Fibroblast of lung (primary cell): ENCODE measurements at regions not wholly inside any gene's neighbourhood (a gene's known extent, or its start where the extent isn't known, plus 50 kb on each side); places are given as distances from the start of the nearest gene placed in this dataset.

Experiments
- DNase-seq, 2 donors: peaks; one replicate each; pipeline versions ENCODE4 v3.0.0 to v3.0.0-alpha.2; 2010; ENCODE audit warnings: low read depth in 2 of 2
- H2AFZ ChIP-seq: 2 replicates; pipeline ENCODE4 v1.5.1; 2012; ENCODE audit warnings: low read length, control low read depth, inconsistent platforms
- H3K27ac ChIP-seq: 2 replicates; pipeline ENCODE4 v1.5.1; 2011; ENCODE audit warnings: low read length, control low read depth; ENCODE audit not compliant: insufficient read depth
- H3K27me3 ChIP-seq: 2 replicates; pipeline ENCODE4 v1.5.1; 2011; ENCODE audit warnings: mild to moderate bottlenecking, low read length; ENCODE audit not compliant: control insufficient read depth, insufficient read depth
- H3K36me3 ChIP-seq: 2 replicates; pipeline ENCODE4 v1.5.1; 2011; ENCODE audit warnings: low read length; ENCODE audit not compliant: control insufficient read depth, insufficient read depth
- H3K4me1 ChIP-seq: 2 replicates; pipeline ENCODE4 v1.5.1; 2011; ENCODE audit warnings: low read length; ENCODE audit not compliant: control insufficient read depth, insufficient read depth; ENCODE audit errors: extremely low read depth
- H3K4me2 ChIP-seq: 2 replicates; pipeline ENCODE4 v1.5.1; 2011; ENCODE audit warnings: low read length, control low read depth; ENCODE audit not compliant: insufficient read depth; ENCODE audit errors: extremely low read depth
- H3K4me3 ChIP-seq, 4 experiments: fragments of 200-600 bp in 1 of 4; sonication (generic) in 1 of 4; replicated peaks in 1 of 4; 2 replicates each; pipeline ENCODE4 v1.5.1; 2011 to 2016; ENCODE audit warnings: low read length in 4 of 4, low read depth in 3 of 4, mild to moderate bottlenecking in 3 of 4, control low read depth in 2 of 4, inconsistent platforms in 1 of 4, mixed read lengths in 1 of 4; ENCODE audit not compliant: insufficient read depth in 1 of 4; ENCODE audit errors: control extremely low read depth in 1 of 4
- H3K79me2 ChIP-seq: 2 replicates; pipeline ENCODE4 v1.5.1; 2012; ENCODE audit warnings: mild to moderate bottlenecking, low read length, inconsistent platforms; ENCODE audit not compliant: control insufficient read depth, insufficient read depth
- H3K9ac ChIP-seq: 2 replicates; pipeline ENCODE4 v1.5.1; 2011; ENCODE audit warnings: mild to moderate bottlenecking, low read length, control low read depth; ENCODE audit not compliant: insufficient read depth
- H3K9me3 ChIP-seq: 2 replicates; pipeline ENCODE4 v1.5.1; 2012; ENCODE audit warnings: low read depth, low read length; ENCODE audit not compliant: control insufficient read depth, insufficient read depth
- H4K20me1 ChIP-seq: 2 replicates; pipeline ENCODE4 v1.5.1; 2011; ENCODE audit warnings: low read length; ENCODE audit not compliant: control insufficient read depth, insufficient read depth; ENCODE audit errors: extremely low read depth
- EZH2 ChIP-seq: IDR thresholded peaks from 2 replicates; pipeline ENCODE4 v1.5.1; 2012; ENCODE audit warnings: low read length, control low read depth, mild to moderate bottlenecking; ENCODE audit errors: missing control alignments
- TF ChIP-seq, protein P1 (sequence below), 2 donors: IDR thresholded peaks in 1 of 2; conservative IDR thresholded peaks in 1 of 2; 1 replicate in 1 of 2; 2 replicates in 1 of 2; pipeline ENCODE4 v1.5.1; 2011 to 2012; ENCODE audit warnings: low read length in 2 of 2, control low read depth in 1 of 2, inconsistent platforms in 1 of 2, low read depth in 1 of 2, mild to moderate bottlenecking in 1 of 2

DNA sequence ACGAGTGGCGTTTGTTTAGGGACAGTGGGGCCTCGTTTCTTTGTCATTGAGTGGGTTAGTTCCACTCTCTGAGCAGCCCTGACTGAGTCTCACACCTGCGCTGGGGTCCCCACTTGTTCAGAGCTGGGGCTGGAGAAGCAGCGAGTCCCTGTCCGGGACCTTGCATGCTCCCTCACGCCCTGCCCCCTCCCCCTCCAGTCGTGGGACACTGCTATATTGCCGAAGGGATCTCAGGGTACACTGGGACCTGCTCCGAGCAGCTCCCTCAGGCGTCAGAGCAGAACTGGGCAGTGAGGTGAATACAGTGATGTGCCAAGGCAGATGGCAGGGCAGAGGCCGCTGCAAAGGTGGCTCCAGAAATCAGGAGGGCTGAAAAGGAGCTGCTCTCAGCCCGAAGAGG lies 59.9 kb upstream of the KLF13 start:
- Histone ChIP-seq H2AFZ (no peak overlapping the region), H3K27me3 (no peaks in the 10 kb centered on the region), H3K79me2 (no peaks in the 10 kb centered on the region), H3K9ac (no peak overlapping the region), H3K27ac (no peak overlapping the region), H3K36me3 (no peaks in the 10 kb centered on the region), H3K4me3 (no peak overlapping the region), H4K20me1 (peaks cover 1% of the 10 kb centered on the region), H3K9me3 (no peaks in the 10 kb centered on the region), H3K4me2 (no peak overlapping the region), H3K4me1 (no peaks in the 10 kb centered on the region)
- no peak for TF ChIP-seq EZH2
- TF ChIP-seq, protein P1, sequence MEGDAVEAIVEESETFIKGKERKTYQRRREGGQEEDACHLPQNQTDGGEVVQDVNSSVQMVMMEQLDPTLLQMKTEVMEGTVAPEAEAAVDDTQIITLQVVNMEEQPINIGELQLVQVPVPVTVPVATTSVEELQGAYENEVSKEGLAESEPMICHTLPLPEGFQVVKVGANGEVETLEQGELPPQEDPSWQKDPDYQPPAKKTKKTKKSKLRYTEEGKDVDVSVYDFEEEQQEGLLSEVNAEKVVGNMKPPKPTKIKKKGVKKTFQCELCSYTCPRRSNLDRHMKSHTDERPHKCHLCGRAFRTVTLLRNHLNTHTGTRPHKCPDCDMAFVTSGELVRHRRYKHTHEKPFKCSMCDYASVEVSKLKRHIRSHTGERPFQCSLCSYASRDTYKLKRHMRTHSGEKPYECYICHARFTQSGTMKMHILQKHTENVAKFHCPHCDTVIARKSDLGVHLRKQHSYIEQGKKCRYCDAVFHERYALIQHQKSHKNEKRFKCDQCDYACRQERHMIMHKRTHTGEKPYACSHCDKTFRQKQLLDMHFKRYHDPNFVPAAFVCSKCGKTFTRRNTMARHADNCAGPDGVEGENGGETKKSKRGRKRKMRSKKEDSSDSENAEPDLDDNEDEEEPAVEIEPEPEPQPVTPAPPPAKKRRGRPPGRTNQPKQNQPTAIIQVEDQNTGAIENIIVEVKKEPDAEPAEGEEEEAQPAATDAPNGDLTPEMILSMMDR (conservative IDR thresholded peaks at IDR 0.05 in 1 of 2, IDR thresholded peaks at IDR 0.05 in 1 of 2; ENCODE audit: low read depth in 1 of 2, low read length in 2 of 2), result no peak
- DNase-seq, result no peak

DNA sequence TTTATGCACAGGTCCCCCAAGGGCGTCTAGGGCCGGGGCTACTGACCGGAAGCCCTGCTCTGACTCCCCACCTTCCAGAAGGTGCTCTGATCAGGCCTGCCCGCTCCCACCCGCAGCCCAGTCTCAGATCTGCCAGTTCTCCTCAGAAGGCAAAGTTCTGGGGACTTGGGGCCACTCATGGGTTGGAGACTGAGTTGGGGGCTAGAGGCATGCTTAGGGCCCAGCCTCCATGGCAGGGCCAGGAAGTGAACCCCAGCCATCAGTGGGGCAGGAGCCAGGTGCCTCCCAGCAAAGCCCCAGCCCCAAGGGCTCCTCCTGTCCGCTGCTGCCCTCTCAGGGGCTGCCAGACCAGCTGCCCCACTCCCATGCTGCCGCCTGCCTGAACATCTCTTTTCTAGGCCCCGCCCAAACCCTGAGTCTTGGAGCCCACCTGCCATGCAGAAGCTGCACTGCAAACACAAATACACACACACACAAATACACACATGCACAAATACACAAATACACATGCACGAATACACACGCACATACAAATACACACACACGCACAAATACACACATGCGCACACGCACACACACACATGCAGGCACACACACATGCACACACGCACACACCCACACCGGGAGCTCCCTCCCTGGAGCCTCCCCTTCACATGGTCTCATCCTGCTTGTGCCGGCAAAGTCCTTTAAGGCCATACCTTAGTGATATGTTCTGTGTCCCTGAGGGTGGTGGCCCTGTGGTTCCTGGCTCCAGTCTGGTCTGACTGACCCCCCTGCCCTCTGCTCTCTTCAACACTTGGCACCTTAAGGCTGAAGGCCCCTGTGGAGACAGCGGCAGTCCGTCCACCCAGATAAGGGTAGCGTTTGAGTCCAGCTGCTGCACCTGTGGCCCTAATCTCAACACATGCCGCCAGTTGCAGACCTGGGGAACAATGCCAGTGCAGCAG lies 59.2 kb upstream of the KLF13 start:
- TF ChIP-seq, protein P1 (conservative IDR thresholded peaks at IDR 0.05 in 1 of 2, IDR thresholded peaks at IDR 0.05 in 1 of 2; ENCODE audit: low read depth in 1 of 2, low read length in 2 of 2), result no peak
- TF ChIP-seq EZH2, result no peak
- Histone ChIP-seq H3K9ac (no peak overlapping the region), H3K9me3 (no peaks in the 10 kb centered on the region), H4K20me1 (peaks cover 1% of the 10 kb centered on the region), H3K4me2 (no peak overlapping the region), H2AFZ (no peak overlapping the region), H3K4me1 (no peaks in the 10 kb centered on the region), H3K36me3 (no peaks in the 10 kb centered on the region), H3K27ac (no peak overlapping the region), H3K4me3 (no peak overlapping the region), H3K27me3 (no peaks in the 10 kb centered on the region), H3K79me2 (no peaks in the 10 kb centered on the region)
- no peak for DNase-seq

DNA sequence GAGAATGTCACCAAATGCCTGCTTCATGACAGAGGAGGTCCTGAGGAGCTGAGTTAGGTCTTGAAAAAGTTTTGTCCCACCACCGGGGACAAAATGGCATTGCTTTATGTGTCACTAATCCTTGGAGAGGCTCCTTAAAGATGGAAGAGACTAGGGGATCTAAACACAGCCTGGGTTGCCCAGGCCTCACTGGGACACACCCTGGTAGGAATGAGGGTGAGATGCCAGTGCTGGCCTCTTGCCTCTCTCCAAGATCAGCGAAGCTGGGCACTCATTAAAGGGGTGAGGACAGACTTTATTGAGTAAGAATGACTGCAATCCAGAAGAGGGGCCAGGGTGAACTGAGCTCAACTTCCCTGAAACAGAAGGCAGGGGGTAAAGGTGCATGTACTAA lies 58.5 kb upstream of the KLF13 start:
- Histone ChIP-seq H3K27ac (no peak overlapping the region), H3K4me3 (no peak overlapping the region), H2AFZ (no peak overlapping the region), H3K9ac (no peak overlapping the region), H3K27me3 (no peaks in the 10 kb centered on the region), H3K4me1 (no peaks in the 10 kb centered on the region), H3K4me2 (no peak overlapping the region), H3K79me2 (no peaks in the 10 kb centered on the region), H3K9me3 (no peaks in the 10 kb centered on the region), H3K36me3 (no peaks in the 10 kb centered on the region), H4K20me1 (peaks cover 1% of the 10 kb centered on the region)
- no peak for DNase-seq
- TF ChIP-seq EZH2, result no peak
- TF ChIP-seq, protein P1 (conservative IDR thresholded peaks at IDR 0.05 in 1 of 2, IDR thresholded peaks at IDR 0.05 in 1 of 2; ENCODE audit: low read depth in 1 of 2, low read length in 2 of 2), result no peak
